GM12878 (cell line): ENCODE measurements at regions not wholly inside any gene's neighbourhood (a gene's known extent, or its start where the extent isn't known, plus 50 kb on each side); places are given as distances from the start of the nearest gene placed in this dataset.

Source experiments
- ATAC-seq: fragments of 200-7000 bp; cut with Tn5 transposase; 3 replicates; pipeline ENCODE4 v1.9.1; 2020; ENCODE audit warnings: mild to moderate bottlenecking, moderate library complexity
- BruUV-seq: library from RNA; stranded (reverse); fragments of 400-500 nt; replicated peaks from 2 replicates; lab custom pipeline; 2021; lab: Mats Ljungman, UMichigan
- CTCF ChIA-PET: fragments of 300-600 bp; sonication (Branson Sonifier 250); formaldehyde crosslinking; extraction: SDS; loops from one replicate; lab custom pipeline; 2021; ENCODE audit warnings: inconsistent platforms; lab: Yijun Ruan, JAX
- POLR2A ChIA-PET: fragments of 350-600 bp; formaldehyde crosslinking; extraction: SDS; loops from one replicate; lab custom pipeline; 2021; ENCODE audit warnings: inconsistent platforms; lab: Charles Lee
- RAD21 ChIA-PET: fragments of 300-600 bp; sonication (Branson Sonifier 250); formaldehyde crosslinking; loops from one replicate; lab custom pipeline; 2023; ENCODE audit warnings: antibody characterized with exemption; ENCODE audit not compliant: unreplicated experiment; lab: Charles Lee
- SMC1A ChIA-PET: fragments of 300-600 bp; sonication (Branson Sonifier 250); formaldehyde crosslinking; loops from one replicate; lab custom pipeline; 2023; ENCODE audit not compliant: unreplicated experiment, uncharacterized antibody; lab: Charles Lee
- DNase-seq: peaks from one replicate; pipeline ENCODE4 v3.0.0-alpha.2; 2011; ENCODE audit warnings: low read depth, low spot score
- FAIRE-seq: peaks from 3 replicates; lab custom pipeline; 2011; peaks lifted over from hg19 to GRCh38; lab: Jason Lieb, UNC
- H2AFZ ChIP-seq: 2 replicates; pipeline ENCODE4 v1.6.0; 2011; ENCODE audit warnings: low read depth, low read length, control low read depth; ENCODE audit not compliant: control insufficient read depth
- H3K27ac ChIP-seq: 2 replicates; pipeline ENCODE4 v1.5.1; 2011; ENCODE audit warnings: control low read depth; ENCODE audit not compliant: control insufficient read depth, insufficient read depth
- H3K27me3 ChIP-seq, 2 experiments: replicated peaks in 1 of 2; 2 replicates each; pipeline versions ENCODE4 v1.6.0 to v1.6.1; 2011; ENCODE audit warnings: low read length in 1 of 2; ENCODE audit not compliant: control insufficient read depth in 2 of 2, insufficient read depth in 2 of 2
- H3K36me3 ChIP-seq, 2 experiments: 2 replicates each; pipeline ENCODE4 v1.5.1; 2011; ENCODE audit warnings: low read length in 1 of 2; ENCODE audit not compliant: control insufficient read depth in 2 of 2, insufficient read depth in 2 of 2
- H3K4me1 ChIP-seq: 2 replicates; pipeline ENCODE4 v1.6.1; 2011; ENCODE audit warnings: mild to moderate bottlenecking, low read length, moderate library complexity, mixed read lengths; ENCODE audit not compliant: control insufficient read depth, insufficient read depth
- H3K4me2 ChIP-seq: 2 replicates; pipeline ENCODE4 v1.6.0; 2011; ENCODE audit warnings: control low read depth; ENCODE audit not compliant: control insufficient read depth, insufficient read depth
- H3K4me3 ChIP-seq: fragments of 200-600 bp; sonication (generic); 2 replicates; pipeline ENCODE4 v1.5.1; 2016
- H3K79me2 ChIP-seq: 2 replicates; pipeline ENCODE4 v1.6.0; 2011; ENCODE audit warnings: low read length; ENCODE audit not compliant: control insufficient read depth, insufficient read depth
- H3K9ac ChIP-seq: 2 replicates; pipeline ENCODE4 v1.8.0; 2011; ENCODE audit warnings: low read length, control low read depth, mixed read lengths; ENCODE audit not compliant: control insufficient read depth, insufficient read depth
- H3K9me3 ChIP-seq: replicated peaks from 3 replicates; pipeline ENCODE4 v1.5.1; 2011; ENCODE audit warnings: mild to moderate bottlenecking, low read length; ENCODE audit not compliant: control insufficient read depth, insufficient read depth
- H4K20me1 ChIP-seq: 2 replicates; pipeline ENCODE4 v1.6.0; 2011; ENCODE audit not compliant: control insufficient read depth, insufficient read depth
- ATF7 ChIP-seq: fragments of 450-650 bp; IDR thresholded peaks from 2 replicates; pipeline ENCODE4 v1.6.1; 2016; ENCODE audit warnings: low read depth, mild to moderate bottlenecking
- EP300 ChIP-seq, 2 experiments: fragments of 150-350 bp in 1 of 2; IDR thresholded peaks; 2 replicates each; pipeline ENCODE4 v1.6.1; 2011 to 2012; ENCODE audit warnings: low read depth in 2 of 2, low read length in 2 of 2, borderline replicate concordance in 1 of 2, improper control_type of control experiment in 1 of 2, inconsistent platforms in 1 of 2; ENCODE audit not compliant: control insufficient read depth in 1 of 2
- IRF5 ChIP-seq: fragments of 450-650 bp; IDR thresholded peaks from 2 replicates; pipeline ENCODE4 v1.6.1; 2017; ENCODE audit warnings: borderline replicate concordance
- JUNB ChIP-seq: IDR thresholded peaks from 2 replicates; pipeline ENCODE4 v1.6.1; 2016; ENCODE audit warnings: antibody characterized with exemption, mild to moderate bottlenecking
- MXI1 ChIP-seq: fragments of 150-350 bp; IDR thresholded peaks from 2 replicates; pipeline ENCODE4 v1.6.1; 2011; ENCODE audit warnings: low read depth, mild to moderate bottlenecking, inconsistent platforms, low read length, improper control_type of control experiment
- ZNF592 ChIP-seq: fragments of 450-650 bp; IDR thresholded peaks from 2 replicates; pipeline ENCODE4 v1.6.1; 2017; ENCODE audit warnings: mild to moderate bottlenecking, moderate library complexity
- WGBS: methylation state at CpG from one replicate; pipeline ENCODE4 v1.1.6; 2016; ENCODE audit warnings: low lambda C conversion rate; ENCODE audit not compliant: insufficient replicate concordance, insufficient coverage; ENCODE audit errors: missing lambda C conversion rate; 5-methylcytosine and 5-hydroxymethylcytosine counted together
- in situ Hi-C: fragments of 300-500 bp; cut with MboI; formaldehyde crosslinking; loops from 9 replicates; pipeline ENCODE4 v1.14.3; 2018; ENCODE audit warnings: mixed read lengths
- intact Hi-C: fragments of 100-400 bp; cut with micrococcal nuclease; formaldehyde crosslinking; loops from one replicate; pipeline ENCODE4 v1.14.2; 2022; ENCODE audit not compliant: unreplicated experiment

- intact Hi-C loops, result no loop called here
These were observed 50.8 kb upstream of the ABLIM1 start for GRCh38 chr10:114708717-114709335.

More at GRCh38 chr10:114708717-114709335, 50.8 kb upstream of the ABLIM1 start:
- H3K4me1 ChIP-seq, result no peaks in the 10 kb centered on the region
- WGBS, result 42% methylated on average over 5 of the region's 5 CpGs
- H3K9ac ChIP-seq, result no peak overlapping the region
- no TSS peak for BruUV-seq
- ATAC-seq (no peak), DNase-seq (no peak), FAIRE-seq (no peak)
- ChIA-PET POLR2A (no interaction called here), CTCF (interaction anchor here (1.2 to 1.7 kb wide), 2 partner anchors 237 to 405 kb away, joined by 3 to 6 read pairs; no protein-coding TSS in a partner anchor), RAD21 (no interaction called here), SMC1A (no interaction called here)
- no peak overlapping the region for H3K4me2 ChIP-seq
- no peaks in the 10 kb centered on the region for H3K9me3 ChIP-seq
- no peaks in the 10 kb centered on the region for H3K36me3 ChIP-seq
- no peak overlapping the region for H3K27ac ChIP-seq
- H3K4me3 ChIP-seq, result no peak overlapping the region
- no peaks in the 10 kb centered on the region; a peak in 1 of 4 replicates for H3K27me3 ChIP-seq
- H4K20me1 ChIP-seq, result no peaks in the 10 kb centered on the region
- H2AFZ ChIP-seq, result no peak overlapping the region
- no peak for TF ChIP-seq MXI1
- TF ChIP-seq IRF5, result no peak
- TF ChIP-seq ATF7, result no peak
- TF ChIP-seq EP300 (IDR thresholded peaks at IDR 0.05; ENCODE audit: borderline replicate concordance in 1 of 2, control insufficient read depth in 1 of 2, low read depth in 2 of 2, low read length in 2 of 2), result no peak
- no peak for TF ChIP-seq JUNB
- TF ChIP-seq ZNF592, result no peak
- in situ Hi-C loops, result no loop called here
- no peaks in the 10 kb centered on the region for H3K79me2 ChIP-seq
